OCI-LY1 (cell line): ENCODE measurements at regions not wholly inside any gene's neighbourhood (a gene's known extent, or its start where the extent isn't known, plus 50 kb on each side); places are given as distances from the start of the nearest gene placed in this dataset.

Source experiments
- CTCF ChIP-seq: fragments of 200-600 bp; sonication (generic), shearing (Covaris generic); IDR thresholded peaks from 2 replicates; pipeline ENCODE4 v1.5.1; 2017; ENCODE audit warnings: mild to moderate bottlenecking, antibody characterized with exemption, low read length, moderate library complexity, mixed read lengths
- EZH2 ChIP-seq: fragments of 200-600 bp; sonication (generic), shearing (Covaris generic); IDR thresholded peaks from 2 replicates; pipeline ENCODE4 v1.8.0; 2017; ENCODE audit warnings: borderline replicate concordance, mixed run types, mild to moderate bottlenecking, antibody characterized with exemption, low read length, moderate library complexity, mixed read lengths

- TF ChIP-seq CTCF = no peak
- TF ChIP-seq EZH2 = no peak
Observed at GRCh38 chr14:98146416-98146815, 1125.6 kb downstream of the BCL11B start.
